ENCODE measurements at regions not wholly inside any gene's neighbourhood (a gene's known extent, or its start where the extent isn't known, plus 50 kb on each side); places are given as distances from the start of the nearest gene placed in this dataset.

DNA sequence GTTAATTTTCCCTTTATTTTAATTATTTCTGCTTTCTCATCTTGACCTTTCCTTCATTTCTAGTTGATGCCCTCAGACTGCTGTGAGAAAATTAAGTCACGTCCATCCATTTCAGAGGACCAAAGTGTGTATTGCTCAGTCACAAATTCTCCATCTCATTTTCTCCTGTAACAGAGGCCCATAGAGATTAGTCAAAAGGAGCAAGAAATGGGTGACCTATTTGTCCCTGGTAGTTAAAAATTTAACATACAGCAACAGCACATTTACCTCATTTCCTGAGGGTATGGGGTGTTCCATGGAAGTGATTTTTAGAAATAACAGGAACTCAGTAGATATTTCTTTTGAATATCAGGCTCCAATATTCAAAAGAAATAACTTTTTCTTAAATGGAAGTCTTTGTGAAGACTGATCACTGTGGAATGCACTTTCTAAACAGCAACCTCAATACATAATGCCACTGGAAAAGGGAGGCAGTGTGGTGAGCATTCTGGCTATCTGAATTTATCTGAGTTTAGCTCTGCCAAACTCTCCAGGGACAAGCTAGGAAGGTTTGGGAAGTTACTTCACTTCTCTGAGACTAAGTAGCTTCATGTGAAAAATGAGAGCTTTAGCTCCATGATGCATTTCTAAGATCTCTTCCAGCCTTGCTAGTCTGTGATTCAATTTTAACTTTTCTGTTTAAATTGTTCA is 808.2 kb downstream of the SQOR start:
- DNase-seq, result no peak

GRCh38 chr15:46450112-46450809 is 815.4 kb downstream of the SQOR start:
- no peak for DNase-seq

DNA sequence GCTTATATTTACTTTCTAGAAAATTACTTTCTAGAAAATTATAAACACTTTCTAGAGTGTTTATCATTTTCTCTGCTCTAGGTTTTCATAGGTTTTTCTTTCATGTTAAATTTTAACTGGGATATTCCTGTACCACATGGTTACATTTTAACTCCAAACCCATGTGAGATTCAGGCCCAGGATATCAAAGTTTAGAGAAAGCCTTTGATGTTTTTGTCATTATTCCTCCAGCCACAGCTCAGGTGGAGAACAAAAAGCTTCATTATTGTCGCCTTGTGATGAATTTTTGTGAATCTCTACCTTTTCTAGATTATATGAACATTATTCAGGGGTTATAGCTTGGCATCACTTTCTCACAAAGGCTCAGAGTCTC is 816.0 kb downstream of the SQOR start:
- DNase-seq, result no peak

- DNase-seq, result no peak
These were observed 817.5 kb downstream of the SQOR start for GRCh38 chr15:46452297-46452820.

GRCh38 chr15:46456456-46456855 is 821.6 kb downstream of the SQOR start:
- no peak for DNase-seq

GRCh38 chr15:46460431-46461094 is 825.7 kb downstream of the SQOR start:
- no peak for DNase-seq

- DNase-seq, result no peak
These were observed 826.6 kb downstream of the SQOR start for GRCh38 chr15:46461416-46461815.

GRCh38 chr15:46467041-46467440 is 832.2 kb downstream of the SQOR start:
- no peak for DNase-seq

GRCh38 chr15:46471096-46471495 is 836.3 kb downstream of the SQOR start:
- DNase-seq, result no peak

DNA sequence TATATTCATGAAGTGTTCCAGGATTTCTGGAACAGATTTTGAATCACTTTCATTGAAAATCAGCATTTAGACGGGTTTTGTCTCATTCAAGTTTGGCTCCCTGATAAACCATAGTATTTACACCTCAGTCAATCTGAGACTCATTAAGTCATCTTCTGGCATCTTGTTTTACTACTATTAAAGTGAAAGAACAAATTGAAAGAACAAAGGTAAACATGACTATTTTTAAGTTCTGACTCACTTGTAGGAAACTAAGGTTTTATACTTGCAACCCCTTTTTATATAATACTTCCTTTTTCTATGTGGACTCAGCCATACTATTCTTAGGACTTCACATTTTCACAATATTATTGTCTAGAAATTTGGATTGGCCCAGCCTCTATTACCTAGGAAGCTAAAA is 854.4 kb downstream of the SQOR start:
- no peak for DNase-seq

DNA sequence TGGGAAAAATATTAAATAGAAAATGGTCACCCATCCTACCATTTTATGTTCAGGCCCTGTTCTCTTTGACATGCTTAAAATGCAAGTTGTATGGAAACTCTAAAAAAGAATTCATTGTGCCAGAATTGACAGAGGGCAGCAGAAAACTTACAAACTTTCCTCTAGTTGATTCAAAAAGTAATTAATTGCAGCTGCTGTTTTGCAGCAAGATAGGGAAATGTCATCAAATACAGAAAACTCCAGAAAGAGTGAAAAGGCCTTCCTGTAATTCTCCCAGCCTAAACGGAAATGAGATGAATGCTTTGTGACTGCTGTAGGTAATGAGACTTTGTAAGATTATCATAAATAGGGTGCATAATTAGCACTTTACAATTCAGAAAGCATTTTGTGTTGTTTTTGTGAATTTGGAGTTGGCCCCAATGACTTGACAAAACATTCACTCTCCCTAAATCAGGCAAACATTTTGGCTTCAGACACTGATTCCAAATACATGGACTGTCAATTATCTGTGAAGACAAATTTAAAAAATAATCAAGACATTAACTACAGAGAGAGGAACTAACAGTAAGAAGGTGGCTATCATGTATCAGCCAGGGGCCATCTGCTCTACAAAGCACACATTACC is 861.8 kb downstream of the SQOR start:
- DNase-seq, result no peak

DNA sequence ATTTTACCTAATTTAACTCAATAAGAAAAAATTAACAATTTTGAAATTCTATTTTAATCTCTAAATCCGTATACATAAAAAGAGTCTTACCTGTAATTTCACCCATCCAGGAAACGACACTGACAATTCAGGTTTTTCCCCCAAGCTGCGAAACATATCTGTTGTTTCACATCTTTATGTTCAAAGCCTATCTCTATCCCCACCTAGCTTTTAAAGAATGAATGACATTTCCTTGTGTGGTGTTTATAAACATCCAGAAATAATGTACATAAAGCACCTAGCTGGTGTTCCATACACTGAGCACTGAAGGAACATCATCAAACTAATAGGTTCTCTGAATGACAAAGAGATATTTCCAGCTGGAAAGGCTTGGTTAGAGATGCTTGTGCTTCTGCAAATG is 867.8 kb downstream of the SQOR start:
- DNase-seq, result peak; percentile 8

GRCh38 chr15:46518381-46518780 is 883.6 kb downstream of the SQOR start:
- DNase-seq, result no peak

DNA sequence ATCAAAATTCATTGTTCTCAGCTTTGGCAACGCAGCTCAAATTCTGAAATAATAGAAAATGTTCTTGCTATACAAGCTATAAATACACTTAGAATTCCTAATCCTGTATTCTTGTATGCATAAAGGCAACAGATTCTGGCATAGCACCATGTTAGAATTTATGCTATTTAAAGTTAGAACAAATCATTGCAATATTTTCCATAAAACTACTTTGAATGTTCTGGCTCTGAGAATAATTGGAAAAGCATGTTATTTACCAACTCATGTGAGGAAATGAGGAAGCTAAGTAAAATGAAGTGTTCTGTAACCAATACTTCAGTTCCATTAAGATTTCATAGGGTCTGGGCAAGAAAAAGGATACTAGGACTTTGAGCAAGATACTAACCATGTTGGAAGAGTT is 888.9 kb downstream of the SQOR start:
- DNase-seq, result no peak

DNA sequence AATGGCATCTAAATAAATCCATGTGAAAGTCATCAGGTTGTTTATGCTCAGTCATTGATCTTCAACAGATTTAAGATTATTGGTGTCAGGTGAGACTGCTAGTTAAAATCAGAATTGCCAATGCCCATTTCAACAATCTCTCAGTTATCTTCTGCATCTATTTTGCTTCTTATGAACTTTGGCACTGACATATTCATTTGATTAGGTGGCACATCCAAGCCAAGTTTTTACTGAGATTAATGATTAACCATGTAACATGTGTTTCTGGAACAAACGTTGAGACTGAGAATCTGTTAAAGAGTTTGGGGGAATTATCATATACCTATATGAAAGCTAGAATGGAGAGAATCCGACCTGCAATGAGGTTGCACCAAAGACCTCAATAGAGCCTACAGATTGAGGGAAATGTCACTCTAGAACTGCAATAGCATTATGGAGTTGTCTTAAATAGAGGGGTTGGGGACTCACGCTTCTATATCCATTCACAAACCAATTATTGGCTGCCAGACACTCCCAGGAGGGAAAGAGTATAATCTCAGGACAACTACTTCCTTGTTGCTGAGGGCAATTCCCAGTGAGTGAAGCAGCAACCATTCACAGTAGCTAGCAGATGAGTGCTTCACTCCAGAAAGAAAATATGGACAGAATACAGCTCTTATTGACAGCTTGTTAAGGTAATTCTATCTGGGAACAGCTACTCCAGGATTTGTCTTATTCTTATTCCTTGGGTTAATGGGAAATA is 891.3 kb downstream of the SQOR start:
- DNase-seq, result no peak

DNA sequence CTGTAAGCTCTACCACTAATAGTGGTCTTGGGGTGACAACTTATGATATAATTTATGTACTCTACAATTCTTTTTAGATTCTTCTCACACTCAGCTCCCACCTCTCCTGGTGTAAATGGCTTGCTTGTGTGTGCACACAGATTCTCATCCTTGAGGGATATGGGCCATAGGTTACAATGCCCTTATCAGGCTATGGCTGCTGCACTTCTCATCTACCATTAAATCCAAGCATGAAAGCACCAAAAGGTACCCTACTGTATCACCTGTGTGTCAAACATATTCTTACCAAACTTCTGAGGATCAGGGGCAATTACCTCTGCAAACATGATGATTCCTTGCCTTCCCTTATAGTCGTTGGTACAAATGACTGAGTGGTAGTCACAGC is 891.9 kb downstream of the SQOR start:
- no peak for DNase-seq

- no peak for DNase-seq
These were observed 908.8 kb downstream of the SQOR start for GRCh38 chr15:46543626-46544025.

- no peak for DNase-seq
These were observed 914.2 kb downstream of the SQOR start for GRCh38 chr15:46548989-46549388.

DNA sequence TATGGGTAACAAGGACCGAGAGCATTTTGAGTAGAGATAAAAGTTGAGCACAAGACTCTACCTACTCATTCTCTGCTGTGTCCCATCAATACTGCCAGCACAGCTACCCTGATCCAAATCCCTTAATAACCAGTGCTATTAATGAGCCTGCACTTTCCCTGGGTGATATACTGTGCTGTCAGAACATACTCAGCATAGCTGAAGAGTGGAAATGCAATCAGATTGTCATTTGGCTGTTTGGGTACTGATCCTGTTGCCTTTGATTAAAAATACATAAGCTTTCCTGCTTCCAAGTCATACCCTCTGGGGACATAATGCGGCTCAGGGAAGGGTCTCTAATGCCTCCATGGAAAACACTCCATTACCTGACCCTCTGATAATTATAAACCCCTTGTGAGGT is 917.5 kb downstream of the SQOR start:
- DNase-seq, result no peak

DNA sequence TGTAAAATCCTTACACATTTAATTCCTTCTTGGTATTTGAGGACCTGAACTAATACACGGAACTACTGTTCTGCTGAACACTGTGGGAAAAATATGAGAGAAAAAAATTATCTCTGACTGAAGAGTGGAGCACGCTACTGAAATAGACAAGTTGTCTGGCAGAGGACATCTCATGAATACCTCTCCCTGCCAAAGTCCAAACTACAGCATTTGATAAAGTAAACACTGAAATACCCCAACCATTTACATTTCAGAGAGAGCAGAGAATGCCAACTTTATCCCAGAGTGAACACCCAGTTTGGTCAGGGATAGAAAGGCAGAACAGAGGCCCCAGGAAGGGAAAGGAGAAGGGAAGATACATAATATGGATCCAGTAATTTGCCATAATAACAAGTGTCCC is 920.7 kb downstream of the SQOR start:
- DNase-seq, result no peak

DNA sequence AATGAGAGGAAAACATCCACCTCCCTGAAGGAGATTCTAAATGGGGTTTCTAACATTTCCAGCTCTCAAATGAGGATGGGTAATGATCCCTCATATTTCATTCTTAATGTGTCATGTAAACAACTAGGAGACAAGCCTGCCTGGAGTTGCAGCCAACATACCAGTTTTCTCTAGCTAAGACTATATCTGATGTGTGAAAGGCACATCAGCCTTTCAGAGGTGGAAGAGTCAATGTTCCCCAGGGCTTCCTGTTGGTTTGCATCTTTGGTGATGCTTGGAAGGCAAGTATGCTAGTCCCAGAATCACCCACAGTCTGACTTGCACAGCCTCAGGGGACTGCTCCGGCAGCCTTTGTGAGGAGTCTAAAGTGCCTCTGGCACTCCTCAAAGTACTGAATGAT is 921.2 kb downstream of the SQOR start:
- DNase-seq, result no peak

DNA sequence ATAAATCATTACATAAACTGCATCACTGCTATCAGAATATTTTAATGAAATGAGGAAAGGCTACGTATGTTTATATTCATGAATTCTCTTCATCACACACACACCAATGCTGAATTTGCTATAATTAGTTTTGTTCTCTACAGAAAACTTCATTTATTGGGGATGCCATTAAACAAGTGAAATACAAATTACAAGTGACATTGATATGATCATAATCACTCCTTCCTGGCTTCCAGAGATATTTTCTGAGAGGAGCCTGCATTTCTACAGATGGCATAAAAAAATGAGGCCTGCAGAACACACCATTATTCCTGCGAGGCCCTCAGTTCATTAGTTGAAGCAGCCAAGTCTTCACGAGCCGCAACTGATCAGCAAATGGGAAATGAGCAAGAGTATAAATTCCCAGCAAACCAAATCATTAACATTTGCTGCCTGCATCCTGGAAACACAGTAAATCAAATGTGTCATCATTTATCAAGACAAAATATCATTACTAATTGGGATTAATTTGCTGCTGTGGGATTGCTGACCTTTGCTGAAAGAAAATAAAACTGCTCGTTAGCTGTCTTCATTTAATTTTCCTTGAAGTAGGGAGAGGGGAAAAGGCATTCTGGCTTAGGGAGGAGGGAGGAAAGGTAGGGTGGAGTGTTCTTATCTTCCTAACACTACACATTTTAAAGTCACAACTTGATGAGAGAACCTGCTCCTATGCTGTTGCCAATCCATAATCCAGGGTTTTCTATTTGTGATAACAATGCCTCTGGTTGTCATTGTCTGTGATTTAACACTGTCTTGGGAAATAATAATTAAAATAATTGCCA is 921.9 kb downstream of the SQOR start:
- DNase-seq, result no peak

All from COR-L47 (cell line).